CD4-positive, alpha-beta memory T cell (primary cell): ENCODE measurements at regions not wholly inside any gene's neighbourhood (a gene's known extent, or its start where the extent isn't known, plus 50 kb on each side); places are given as distances from the start of the nearest gene placed in this dataset.

ENCODE experiments used
- CTCF ChIA-PET: fragments of 350-600 bp; sonication (Branson Sonifier 250); formaldehyde crosslinking; loops from one replicate; lab custom pipeline; 2021; ENCODE audit warnings: inconsistent platforms; ENCODE audit not compliant: partially characterized antibody; lab: Charles Lee
- POLR2A ChIA-PET: fragments of 350-600 bp; sonication (Branson Sonifier 250); formaldehyde crosslinking; loops from one replicate; lab custom pipeline; 2021; ENCODE audit not compliant: partially characterized antibody; lab: Charles Lee
- DNase-seq, 5 donors: peaks; one replicate each; pipeline versions ENCODE4 v3.0.0 to v3.0.0-alpha.2; 2020 to 2022; ENCODE audit warnings: mixed read lengths in 1 of 5
- H3K27ac ChIP-seq: one replicate; pipeline ENCODE4 v1.7.0; 2013; ENCODE audit warnings: low read depth, low read length
- H3K27me3 ChIP-seq: 2 replicates; pipeline ENCODE4 v1.7.0; 2013; ENCODE audit warnings: mild to moderate bottlenecking, low read length, moderate library complexity; ENCODE audit not compliant: insufficient read depth
- H3K36me3 ChIP-seq: 2 replicates; pipeline ENCODE4 v1.7.0; 2013; ENCODE audit warnings: mild to moderate bottlenecking, low read length, moderate library complexity; ENCODE audit not compliant: insufficient read depth
- H3K4me1 ChIP-seq: 2 replicates; pipeline ENCODE4 v1.7.0; 2013; ENCODE audit warnings: mild to moderate bottlenecking, low read length, moderate library complexity; ENCODE audit not compliant: insufficient read depth
- H3K4me3 ChIP-seq, 2 donors: one replicate each; pipeline ENCODE4 v1.7.0; 2013; ENCODE audit warnings: low read length in 2 of 2, mild to moderate bottlenecking in 1 of 2
- H3K9me3 ChIP-seq, 2 donors: one replicate each; pipeline ENCODE4 v1.7.0; 2013; ENCODE audit warnings: low read length in 2 of 2, control low read depth in 1 of 2; ENCODE audit not compliant: control insufficient read depth in 1 of 2
- H3K27ac Mint-ChIP-seq, 7 donors: one replicate each; pipeline ENCODE4 v1.8.0; 2020 to 2021; ENCODE audit warnings: mixed read lengths in 7 of 7, mild to moderate bottlenecking in 6 of 7, inconsistent platforms in 3 of 7, moderate library complexity in 3 of 7
- H3K27me3 Mint-ChIP-seq, 2 donors: one replicate each; pipeline ENCODE4 v1.8.0; 2020 to 2021; ENCODE audit warnings: mixed read lengths in 2 of 2
- H3K36me3 Mint-ChIP-seq, 2 donors: one replicate each; pipeline ENCODE4 v1.8.0; 2020 to 2021; ENCODE audit warnings: mixed read lengths in 2 of 2, inconsistent platforms in 1 of 2, mild to moderate bottlenecking in 1 of 2
- H3K4me1 Mint-ChIP-seq, 4 donors: one replicate each; pipeline ENCODE4 v1.8.0; 2020 to 2021; ENCODE audit warnings: mixed read lengths in 4 of 4, mild to moderate bottlenecking in 1 of 4
- H3K4me3 Mint-ChIP-seq, 8 donors: one replicate each; pipeline ENCODE4 v1.8.0; 2020 to 2021; ENCODE audit warnings: mixed read lengths in 8 of 8, mild to moderate bottlenecking in 7 of 8, moderate library complexity in 6 of 8, inconsistent platforms in 3 of 8
- H3K9me3 Mint-ChIP-seq, 8 donors: one replicate each; pipeline ENCODE4 v1.8.0; 2020 to 2021; ENCODE audit warnings: mixed read lengths in 8 of 8, mild to moderate bottlenecking in 5 of 8, inconsistent platforms in 3 of 8, moderate library complexity in 1 of 8
- intact Hi-C: fragments of 100-400 bp; cut with micrococcal nuclease; formaldehyde crosslinking; loops from one replicate; pipeline ENCODE4 v1.15.1; 2023

DNA sequence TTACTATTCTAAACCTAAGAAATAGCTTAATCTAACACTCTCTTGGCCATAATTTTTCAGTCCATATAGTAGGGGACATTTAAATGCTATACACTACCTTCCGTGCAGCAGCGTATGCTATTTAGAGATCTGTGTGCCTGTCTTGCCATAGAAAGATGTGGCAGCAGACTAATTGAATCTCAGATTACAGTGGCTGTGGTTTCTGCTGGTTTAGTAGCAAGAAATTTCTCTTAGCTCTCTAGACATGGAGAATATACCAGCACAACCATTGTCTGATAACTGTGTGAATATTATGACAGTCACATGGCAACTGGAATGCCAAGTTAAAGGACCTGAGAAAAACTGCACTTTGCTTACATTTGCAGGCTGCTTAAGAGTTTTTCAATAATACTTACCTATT is 672.4 kb upstream of the MIR17HG start:
- DNase-seq: no peak
- peaks cover 0 to 13% (median 4%) of the 10 kb centered on the region in 8 donors for H3K9me3 Mint-ChIP-seq
- no peak overlapping the region for H3K27ac Mint-ChIP-seq
- Histone ChIP-seq H3K27ac (no peak overlapping the region), H3K4me3 (no peak overlapping the region), H3K4me1 (no peaks in the 10 kb centered on the region), H3K36me3 (no peaks in the 10 kb centered on the region), H3K27me3 (no peaks in the 10 kb centered on the region), H3K9me3 (no peaks in the 10 kb centered on the region)
- H3K4me3 Mint-ChIP-seq: no peak overlapping the region
- no peaks in the 10 kb centered on the region for H3K27me3 Mint-ChIP-seq
- POLR2A ChIA-PET: no interaction called here
- no peaks in the 10 kb centered on the region for H3K4me1 Mint-ChIP-seq
- no peaks in the 10 kb centered on the region for H3K36me3 Mint-ChIP-seq
- intact Hi-C loops: no loop called here
- CTCF ChIA-PET: no interaction called here

DNA sequence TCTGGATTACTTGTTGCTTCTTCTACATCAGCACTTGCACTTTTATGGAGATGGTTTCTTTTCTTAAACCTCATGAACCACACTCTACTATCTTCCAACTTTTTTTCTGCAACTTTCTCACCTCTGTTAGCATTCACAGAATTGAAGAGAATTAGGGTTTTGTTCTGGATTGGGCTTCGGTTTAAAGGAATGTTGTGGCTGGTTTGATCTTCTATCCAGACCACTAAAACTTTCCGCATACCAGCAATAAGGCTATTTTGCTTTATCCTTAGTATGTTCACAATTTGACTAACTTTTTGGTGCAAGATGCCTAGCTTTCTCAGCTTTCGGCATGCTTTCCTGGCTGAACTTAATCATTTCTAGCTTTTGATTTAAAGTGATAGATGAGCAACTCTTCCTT is 666.7 kb upstream of the MIR17HG start:
- H3K27ac Mint-ChIP-seq: no peak overlapping the region
- ChIA-PET CTCF (no interaction called here), POLR2A (no interaction called here)
- H3K4me1 ChIP-seq: no peaks in the 10 kb centered on the region
- H3K4me3 Mint-ChIP-seq: no peak overlapping the region
- H3K36me3 ChIP-seq: no peaks in the 10 kb centered on the region
- DNase-seq: no peak
- H3K9me3 Mint-ChIP-seq: peaks cover 0 to 5% (median 3%) of the 10 kb centered on the region in 8 donors
- intact Hi-C loops: no loop called here
- no peaks in the 10 kb centered on the region for H3K4me1 Mint-ChIP-seq
- H3K36me3 Mint-ChIP-seq: no peaks in the 10 kb centered on the region
- H3K9me3 ChIP-seq: no peaks in the 10 kb centered on the region
- no peaks in the 10 kb centered on the region for H3K27me3 Mint-ChIP-seq
- H3K27ac ChIP-seq: no peak overlapping the region
- H3K27me3 ChIP-seq: no peaks in the 10 kb centered on the region
- no peak overlapping the region for H3K4me3 ChIP-seq

DNA sequence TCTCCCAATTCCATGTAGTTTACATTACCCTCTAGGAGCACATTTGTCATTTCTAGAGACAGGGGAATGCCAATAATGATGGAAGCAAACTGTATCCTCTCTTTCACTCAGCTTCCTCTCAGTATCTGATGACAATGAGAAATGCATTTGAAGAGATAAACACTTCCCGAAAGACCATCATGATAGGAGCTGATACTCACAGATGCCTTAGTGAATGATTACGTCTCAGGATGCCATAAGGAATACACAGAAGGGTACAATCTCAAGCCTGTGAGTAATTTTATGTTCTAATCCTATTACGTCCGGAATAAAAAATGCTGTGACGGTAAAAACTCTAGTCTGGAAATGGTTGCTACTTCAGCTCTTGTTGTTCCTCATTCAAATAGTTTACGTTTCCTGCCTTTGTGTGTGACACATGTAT is 663.8 kb upstream of the MIR17HG start:
- CTCF ChIA-PET: no interaction called here
- Mint-ChIP-seq H3K4me1 (no peaks in the 10 kb centered on the region), H3K27me3 (no peaks in the 10 kb centered on the region), H3K9me3 (peaks cover 0 to 7% (median 3%) of the 10 kb centered on the region in 8 donors), H3K27ac (no peak overlapping the region), H3K4me3 (no peak overlapping the region), H3K36me3 (no peaks in the 10 kb centered on the region)
- Histone ChIP-seq H3K4me3 (no peak overlapping the region), H3K36me3 (no peaks in the 10 kb centered on the region), H3K9me3 (no peaks in the 10 kb centered on the region), H3K27me3 (no peaks in the 10 kb centered on the region), H3K4me1 (no peaks in the 10 kb centered on the region), H3K27ac (no peak overlapping the region)
- no peak for DNase-seq
- POLR2A ChIA-PET: no interaction called here
- intact Hi-C loops: no loop called here

GRCh38 chr13:90686442-90686841 is 661.0 kb upstream of the MIR17HG start:
- H3K36me3 Mint-ChIP-seq: no peaks in the 10 kb centered on the region
- no peaks in the 10 kb centered on the region for H3K4me1 ChIP-seq
- no peaks in the 10 kb centered on the region for H3K27me3 ChIP-seq
- H3K27me3 Mint-ChIP-seq: no peaks in the 10 kb centered on the region
- no peaks in the 10 kb centered on the region for H3K9me3 ChIP-seq
- peaks cover 0 to 5% (median 0%) of the 10 kb centered on the region in 8 donors for H3K9me3 Mint-ChIP-seq
- H3K4me3 ChIP-seq: no peak overlapping the region
- CTCF ChIA-PET: no interaction called here
- no peaks in the 10 kb centered on the region for H3K4me1 Mint-ChIP-seq
- H3K4me3 Mint-ChIP-seq: no peak overlapping the region
- POLR2A ChIA-PET: no interaction called here
- no peak for DNase-seq
- H3K27ac Mint-ChIP-seq: no peak overlapping the region
- intact Hi-C loops: no loop called here
- H3K36me3 ChIP-seq: no peaks in the 10 kb centered on the region
- H3K27ac ChIP-seq: no peak overlapping the region

- no peaks in the 10 kb centered on the region for H3K27me3 Mint-ChIP-seq
- no peaks in the 10 kb centered on the region for H3K36me3 Mint-ChIP-seq
- H3K4me1 ChIP-seq: no peaks in the 10 kb centered on the region
- no peak overlapping the region for H3K27ac Mint-ChIP-seq
- intact Hi-C loops: no loop called here
- no peak overlapping the region for H3K4me3 ChIP-seq
- no peaks in the 10 kb centered on the region for H3K4me1 Mint-ChIP-seq
- DNase-seq: no peak
- H3K27me3 ChIP-seq: no peaks in the 10 kb centered on the region
- POLR2A ChIA-PET: no interaction called here
- no peak overlapping the region for H3K4me3 Mint-ChIP-seq
- H3K9me3 Mint-ChIP-seq: peaks cover 0 to 5% (median 0%) of the 10 kb centered on the region in 8 donors
- no peaks in the 10 kb centered on the region for H3K36me3 ChIP-seq
- CTCF ChIA-PET: no interaction called here
- no peaks in the 10 kb centered on the region for H3K9me3 ChIP-seq
- H3K27ac ChIP-seq: no peak overlapping the region
Observed at GRCh38 chr13:90689111-90689510, 658.4 kb upstream of the MIR17HG start.

GRCh38 chr13:90690458-90691080 is 656.9 kb upstream of the MIR17HG start:
- Mint-ChIP-seq H3K27ac (no peak overlapping the region), H3K4me3 (no peak overlapping the region), H3K36me3 (no peaks in the 10 kb centered on the region), H3K4me1 (no peaks in the 10 kb centered on the region), H3K9me3 (peaks cover 0 to 7% (median 0%) of the 10 kb centered on the region in 8 donors), H3K27me3 (no peaks in the 10 kb centered on the region)
- H3K36me3 ChIP-seq: no peaks in the 10 kb centered on the region
- no peaks in the 10 kb centered on the region for H3K27me3 ChIP-seq
- no peaks in the 10 kb centered on the region for H3K4me1 ChIP-seq
- no peak overlapping the region for H3K27ac ChIP-seq
- DNase-seq: no peak
- CTCF ChIA-PET: no interaction called here
- POLR2A ChIA-PET: no interaction called here
- H3K9me3 ChIP-seq: no peaks in the 10 kb centered on the region
- intact Hi-C loops: no loop called here
- no peak overlapping the region for H3K4me3 ChIP-seq

- no peak overlapping the region for H3K4me3 Mint-ChIP-seq
Observed at GRCh38 chr13:90696254-90696653, 651.2 kb upstream of the MIR17HG start.

GRCh38 chr13:90696656-90697055 is 650.8 kb upstream of the MIR17HG start:
- Histone ChIP-seq H3K4me3 (no peak overlapping the region), H3K4me1 (no peaks in the 10 kb centered on the region), H3K27ac (no peak overlapping the region), H3K36me3 (no peaks in the 10 kb centered on the region), H3K9me3 (no peaks in the 10 kb centered on the region), H3K27me3 (no peaks in the 10 kb centered on the region)
- DNase-seq: no peak
- Mint-ChIP-seq H3K4me1 (no peaks in the 10 kb centered on the region), H3K4me3 (no peak overlapping the region), H3K27ac (no peak overlapping the region), H3K36me3 (no peaks in the 10 kb centered on the region), H3K9me3 (peaks cover 0 to 10% (median 2%) of the 10 kb centered on the region in 8 donors), H3K27me3 (no peaks in the 10 kb centered on the region)
- intact Hi-C loops: no loop called here
- CTCF ChIA-PET: no interaction called here
- POLR2A ChIA-PET: no interaction called here

More at GRCh38 chr13:90696254-90696653, 651.2 kb upstream of the MIR17HG start:
- CTCF ChIA-PET: no interaction called here
- no peaks in the 10 kb centered on the region for H3K36me3 ChIP-seq
- H3K27ac ChIP-seq: no peak overlapping the region
- H3K36me3 Mint-ChIP-seq: no peaks in the 10 kb centered on the region
- no peak overlapping the region for H3K4me3 ChIP-seq
- no peak for DNase-seq
- no peaks in the 10 kb centered on the region for H3K9me3 ChIP-seq
- no peaks in the 10 kb centered on the region for H3K27me3 Mint-ChIP-seq
- H3K9me3 Mint-ChIP-seq: peaks cover 0 to 10% (median 2%) of the 10 kb centered on the region in 8 donors
- H3K27ac Mint-ChIP-seq: no peak overlapping the region
- H3K27me3 ChIP-seq: no peaks in the 10 kb centered on the region
- POLR2A ChIA-PET: no interaction called here
- H3K4me1 ChIP-seq: no peaks in the 10 kb centered on the region
- intact Hi-C loops: no loop called here
- no peaks in the 10 kb centered on the region for H3K4me1 Mint-ChIP-seq
